ENCODE measurements at regions not wholly inside any gene's neighbourhood (a gene's known extent, or its start where the extent isn't known, plus 50 kb on each side); places are given as distances from the start of the nearest gene placed in this dataset.

DNA sequence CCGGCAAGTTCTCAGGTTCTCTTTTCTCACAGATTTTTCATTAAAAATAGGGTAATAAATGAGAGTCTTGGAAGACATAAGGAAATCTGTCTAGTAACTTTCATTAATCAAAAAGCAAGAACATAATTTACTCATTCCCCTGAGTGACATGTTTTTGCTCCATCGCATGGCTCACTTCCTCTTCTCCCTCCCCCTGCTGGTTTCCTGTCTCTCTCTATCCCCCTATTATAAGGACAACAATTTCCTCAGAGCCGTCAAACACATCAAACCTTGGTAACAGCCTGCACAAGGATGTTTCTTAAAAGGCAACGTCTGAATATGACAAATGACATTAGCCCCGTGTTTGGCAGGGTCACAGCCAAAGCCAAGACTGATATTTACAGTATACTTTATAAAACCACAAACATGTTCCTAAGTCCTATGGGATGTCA lies 1149.6 kb downstream of the IGSF11 start:
- TF ChIP-seq, protein P1, sequence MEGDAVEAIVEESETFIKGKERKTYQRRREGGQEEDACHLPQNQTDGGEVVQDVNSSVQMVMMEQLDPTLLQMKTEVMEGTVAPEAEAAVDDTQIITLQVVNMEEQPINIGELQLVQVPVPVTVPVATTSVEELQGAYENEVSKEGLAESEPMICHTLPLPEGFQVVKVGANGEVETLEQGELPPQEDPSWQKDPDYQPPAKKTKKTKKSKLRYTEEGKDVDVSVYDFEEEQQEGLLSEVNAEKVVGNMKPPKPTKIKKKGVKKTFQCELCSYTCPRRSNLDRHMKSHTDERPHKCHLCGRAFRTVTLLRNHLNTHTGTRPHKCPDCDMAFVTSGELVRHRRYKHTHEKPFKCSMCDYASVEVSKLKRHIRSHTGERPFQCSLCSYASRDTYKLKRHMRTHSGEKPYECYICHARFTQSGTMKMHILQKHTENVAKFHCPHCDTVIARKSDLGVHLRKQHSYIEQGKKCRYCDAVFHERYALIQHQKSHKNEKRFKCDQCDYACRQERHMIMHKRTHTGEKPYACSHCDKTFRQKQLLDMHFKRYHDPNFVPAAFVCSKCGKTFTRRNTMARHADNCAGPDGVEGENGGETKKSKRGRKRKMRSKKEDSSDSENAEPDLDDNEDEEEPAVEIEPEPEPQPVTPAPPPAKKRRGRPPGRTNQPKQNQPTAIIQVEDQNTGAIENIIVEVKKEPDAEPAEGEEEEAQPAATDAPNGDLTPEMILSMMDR (conservative IDR thresholded peaks at IDR 0.05) = no peak
- TF ChIP-seq EZH2 (IDR thresholded peaks at IDR 0.05; ENCODE audit: low read depth) = no peak

Data from PC-9 (cell line).